ENCODE measurements at regions not wholly inside any gene's neighbourhood (a gene's known extent, or its start where the extent isn't known, plus 50 kb on each side); places are given as distances from the start of the nearest gene placed in this dataset.
"Not testable (repeated sequence)": the region's sequence is repeated elsewhere in the genome, so short reads cannot be mapped to it uniquely, and the experiment has no call there.

GRCh38 chrX:34493086-34493485 lies 164.0 kb downstream of the TMEM47 start:
- no peak overlapping the region for H3K27ac ChIP-seq
- no peak for TF ChIP-seq CTCF (IDR thresholded peaks at IDR 0.05)
- no peak overlapping the region for H3K4me3 ChIP-seq
- no peak for DNase-seq (ENCODE audit: low spot score)

- no peak overlapping the region for H3K4me3 ChIP-seq
- TF ChIP-seq CTCF (IDR thresholded peaks at IDR 0.05), result no peak
- no peak for DNase-seq (ENCODE audit: low spot score)
- H3K27ac ChIP-seq, result no peak overlapping the region
Measured at GRCh38 chrX:34491126-34491525, 166.0 kb downstream of the TMEM47 start.

GRCh38 chrX:34487364-34487763 lies 169.7 kb downstream of the TMEM47 start:
- no peak overlapping the region for H3K4me3 ChIP-seq
- DNase-seq (ENCODE audit: low spot score), result no peak
- no peak overlapping the region for H3K27ac ChIP-seq
- TF ChIP-seq CTCF (IDR thresholded peaks at IDR 0.05), result no peak

- Histone ChIP-seq H3K27ac (no peak overlapping the region), H3K4me3 (no peak overlapping the region)
- TF ChIP-seq CTCF (IDR thresholded peaks at IDR 0.05), result no peak
- no peak for DNase-seq (ENCODE audit: low spot score)
Measured at GRCh38 chrX:34483980-34484379, 173.1 kb downstream of the TMEM47 start.

- DNase-seq (ENCODE audit: low spot score), result no peak
- H3K4me3 ChIP-seq, result no peak overlapping the region
- H3K27ac ChIP-seq, result no peak overlapping the region
- TF ChIP-seq CTCF (IDR thresholded peaks at IDR 0.05), result no peak
Measured at GRCh38 chrX:34470507-34470906, 186.6 kb downstream of the TMEM47 start.

GRCh38 chrX:34467437-34467836 lies 189.6 kb downstream of the TMEM47 start:
- H3K4me3 ChIP-seq, result no peak overlapping the region
- no peak for TF ChIP-seq CTCF (IDR thresholded peaks at IDR 0.05)
- no peak overlapping the region for H3K27ac ChIP-seq
- DNase-seq (ENCODE audit: low spot score), result no peak

GRCh38 chrX:34463220-34463619 lies 193.9 kb downstream of the TMEM47 start:
- H3K27ac ChIP-seq; H3K4me3 ChIP-seq; DNase-seq (ENCODE audit: low spot score): not testable (repeated sequence)

GRCh38 chrX:34457850-34458249 lies 199.2 kb downstream of the TMEM47 start:
- DNase-seq (ENCODE audit: low spot score); H3K4me3 ChIP-seq: not testable (repeated sequence)

More at GRCh38 chrX:34457850-34458249, 199.2 kb downstream of the TMEM47 start:
- not testable (repeated sequence) for H3K27ac ChIP-seq

All from coronary artery (tissue), 2 donors.